ENCODE measurements at regions not wholly inside any gene's neighbourhood (a gene's known extent, or its start where the extent isn't known, plus 50 kb on each side); places are given as distances from the start of the nearest gene placed in this dataset.
"Not testable (repeated sequence)": the region's sequence is repeated elsewhere in the genome, so short reads cannot be mapped to it uniquely, and the experiment has no call there.

DNA sequence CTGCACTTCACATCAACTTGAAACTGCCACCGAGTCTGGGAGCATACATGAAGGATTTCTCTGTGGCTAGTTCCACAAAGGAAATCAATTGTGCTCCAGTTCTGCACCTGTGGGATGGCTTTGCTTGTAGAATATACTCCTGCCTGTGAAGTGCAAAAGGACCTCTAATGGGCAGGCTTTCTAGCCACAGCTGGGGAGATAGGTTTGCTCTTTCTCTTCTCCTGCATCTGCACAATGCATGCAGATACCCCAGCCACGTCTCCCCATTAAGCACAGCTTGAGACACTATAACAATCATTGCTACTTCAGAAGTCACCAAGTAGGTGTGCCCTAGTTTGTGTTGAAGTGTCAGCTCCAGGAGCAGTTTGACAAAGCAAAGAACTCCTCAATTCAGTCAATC lies 364.6 kb downstream of the ZIC3 start:
- Histone ChIP-seq H4K20me1 (ENCODE audit: insufficient read depth, low read length) (no peaks in the 10 kb centered on the region), H3K4me1 (ENCODE audit: insufficient read depth, low read length, severe bottlenecking) (no peaks in the 10 kb centered on the region), H3K27me3 (ENCODE audit: insufficient read depth, low read length) (no peaks in the 10 kb centered on the region), H3K79me2 (ENCODE audit: insufficient read depth, low read length) (no peaks in the 10 kb centered on the region), H2AFZ (ENCODE audit: low read length) (no peak overlapping the region), H3K4me2 (ENCODE audit: low read length) (no peak overlapping the region), H3F3A (ENCODE audit: insufficient read depth, low read length) (no peaks in the 10 kb centered on the region), H3K9me2 (ENCODE audit: low read depth, low read length) (no peaks in the 10 kb centered on the region), H3K9me3 (ENCODE audit: low read length) (no peaks in the 10 kb centered on the region), H3K27ac (ENCODE audit: low read depth, low read length, poor library complexity, severe bottlenecking) (no peak overlapping the region), H3K9ac (ENCODE audit: low read length) (no peak overlapping the region), H3K36me3 (ENCODE audit: insufficient read depth, low read length) (no peaks in the 10 kb centered on the region), H3K4me3 (ENCODE audit: low read depth, low read length, poor library complexity, severe bottlenecking) (no peak overlapping the region)
- TF ChIP-seq, protein P1, sequence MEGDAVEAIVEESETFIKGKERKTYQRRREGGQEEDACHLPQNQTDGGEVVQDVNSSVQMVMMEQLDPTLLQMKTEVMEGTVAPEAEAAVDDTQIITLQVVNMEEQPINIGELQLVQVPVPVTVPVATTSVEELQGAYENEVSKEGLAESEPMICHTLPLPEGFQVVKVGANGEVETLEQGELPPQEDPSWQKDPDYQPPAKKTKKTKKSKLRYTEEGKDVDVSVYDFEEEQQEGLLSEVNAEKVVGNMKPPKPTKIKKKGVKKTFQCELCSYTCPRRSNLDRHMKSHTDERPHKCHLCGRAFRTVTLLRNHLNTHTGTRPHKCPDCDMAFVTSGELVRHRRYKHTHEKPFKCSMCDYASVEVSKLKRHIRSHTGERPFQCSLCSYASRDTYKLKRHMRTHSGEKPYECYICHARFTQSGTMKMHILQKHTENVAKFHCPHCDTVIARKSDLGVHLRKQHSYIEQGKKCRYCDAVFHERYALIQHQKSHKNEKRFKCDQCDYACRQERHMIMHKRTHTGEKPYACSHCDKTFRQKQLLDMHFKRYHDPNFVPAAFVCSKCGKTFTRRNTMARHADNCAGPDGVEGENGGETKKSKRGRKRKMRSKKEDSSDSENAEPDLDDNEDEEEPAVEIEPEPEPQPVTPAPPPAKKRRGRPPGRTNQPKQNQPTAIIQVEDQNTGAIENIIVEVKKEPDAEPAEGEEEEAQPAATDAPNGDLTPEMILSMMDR (IDR thresholded peaks at IDR 0.05; ENCODE audit: low read length) = no peak
- TF ChIP-seq EZH2 (IDR thresholded peaks at IDR 0.05; ENCODE audit: borderline replicate concordance, low read length) = no peak

DNA sequence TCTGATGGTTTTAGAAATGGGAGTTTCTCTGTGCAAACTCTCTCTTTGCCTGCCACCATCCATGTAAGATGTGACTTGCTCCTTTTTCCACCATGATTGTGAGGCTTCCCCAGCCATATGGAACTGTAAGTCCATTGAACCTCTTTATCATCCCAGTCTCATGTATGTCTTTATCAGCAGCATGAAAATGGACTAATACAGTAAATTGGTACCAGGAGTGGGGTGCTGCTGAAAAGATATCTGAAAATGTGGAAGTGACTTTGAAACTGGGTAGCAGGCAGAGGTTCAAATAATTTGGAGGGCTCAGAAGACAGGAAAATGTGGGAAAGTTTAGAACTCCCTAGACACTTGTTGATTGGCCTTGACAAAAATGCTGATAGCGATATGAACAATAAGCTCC lies 368.3 kb downstream of the ZIC3 start:
- H3K27ac ChIP-seq (ENCODE audit: low read depth, low read length, poor library complexity, severe bottlenecking); H3K79me2 ChIP-seq (ENCODE audit: insufficient read depth, low read length); H3K9me3 ChIP-seq (ENCODE audit: low read length); H3K4me2 ChIP-seq (ENCODE audit: low read length); H3K27me3 ChIP-seq (ENCODE audit: insufficient read depth, low read length); H3K4me1 ChIP-seq (ENCODE audit: insufficient read depth, low read length, severe bottlenecking); H3F3A ChIP-seq (ENCODE audit: insufficient read depth, low read length); H4K20me1 ChIP-seq (ENCODE audit: insufficient read depth, low read length); H3K9ac ChIP-seq (ENCODE audit: low read length); H3K4me3 ChIP-seq (ENCODE audit: low read depth, low read length, poor library complexity, severe bottlenecking); H3K9me2 ChIP-seq (ENCODE audit: low read depth, low read length); H2AFZ ChIP-seq (ENCODE audit: low read length); H3K36me3 ChIP-seq (ENCODE audit: insufficient read depth, low read length): not testable (repeated sequence)

DNA sequence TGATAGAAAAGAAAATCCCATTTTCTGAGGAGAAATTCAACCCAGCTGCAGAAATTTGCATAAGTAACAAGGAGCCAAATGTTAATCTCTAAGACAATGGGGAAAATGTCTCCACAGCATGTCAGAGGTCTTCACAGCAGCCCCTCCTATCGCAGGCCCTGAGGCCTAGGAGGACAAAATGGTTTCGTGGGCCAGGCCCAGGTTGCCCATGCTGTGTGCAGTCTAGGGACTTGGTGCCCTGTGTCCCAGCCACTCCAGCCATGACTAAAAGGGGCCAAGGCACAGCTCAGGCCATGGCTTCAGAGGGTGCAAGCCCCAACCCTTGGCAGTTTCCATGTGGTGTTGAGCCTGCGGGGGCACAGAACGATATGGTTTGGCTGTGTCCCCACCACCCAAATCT lies 369.0 kb downstream of the ZIC3 start:
- H3K36me3 ChIP-seq (ENCODE audit: insufficient read depth, low read length); H3K9me2 ChIP-seq (ENCODE audit: low read depth, low read length); H2AFZ ChIP-seq (ENCODE audit: low read length); H3K4me1 ChIP-seq (ENCODE audit: insufficient read depth, low read length, severe bottlenecking); H3K4me3 ChIP-seq (ENCODE audit: low read depth, low read length, poor library complexity, severe bottlenecking); H3K27me3 ChIP-seq (ENCODE audit: insufficient read depth, low read length); H3K79me2 ChIP-seq (ENCODE audit: insufficient read depth, low read length); H3K27ac ChIP-seq (ENCODE audit: low read depth, low read length, poor library complexity, severe bottlenecking); H4K20me1 ChIP-seq (ENCODE audit: insufficient read depth, low read length); H3K9me3 ChIP-seq (ENCODE audit: low read length); H3F3A ChIP-seq (ENCODE audit: insufficient read depth, low read length); H3K4me2 ChIP-seq (ENCODE audit: low read length); H3K9ac ChIP-seq (ENCODE audit: low read length): not testable (repeated sequence)

- TF ChIP-seq EZH2 (IDR thresholded peaks at IDR 0.05; ENCODE audit: borderline replicate concordance, low read length) = no peak
- TF ChIP-seq, protein P1 (IDR thresholded peaks at IDR 0.05; ENCODE audit: low read length) = no peak
- Histone ChIP-seq H2AFZ (ENCODE audit: low read length) (no peak overlapping the region), H3K79me2 (ENCODE audit: insufficient read depth, low read length) (no peaks in the 10 kb centered on the region), H4K20me1 (ENCODE audit: insufficient read depth, low read length) (no peaks in the 10 kb centered on the region), H3K9me2 (ENCODE audit: low read depth, low read length) (no peaks in the 10 kb centered on the region), H3K36me3 (ENCODE audit: insufficient read depth, low read length) (no peaks in the 10 kb centered on the region), H3K27me3 (ENCODE audit: insufficient read depth, low read length) (no peaks in the 10 kb centered on the region), H3K9ac (ENCODE audit: low read length) (no peak overlapping the region), H3K4me1 (ENCODE audit: insufficient read depth, low read length, severe bottlenecking) (no peaks in the 10 kb centered on the region), H3K9me3 (ENCODE audit: low read length) (no peaks in the 10 kb centered on the region), H3K4me2 (ENCODE audit: low read length) (no peak overlapping the region), H3F3A (ENCODE audit: insufficient read depth, low read length) (no peaks in the 10 kb centered on the region), H3K4me3 (ENCODE audit: low read depth, low read length, poor library complexity, severe bottlenecking) (no peak overlapping the region), H3K27ac (ENCODE audit: low read depth, low read length, poor library complexity, severe bottlenecking) (no peak overlapping the region)
These were observed 379.5 kb downstream of the ZIC3 start for GRCh38 chrX:137945470-137945869.
